A673 (cell line): ENCODE measurements at regions not wholly inside any gene's neighbourhood (a gene's known extent, or its start where the extent isn't known, plus 50 kb on each side); places are given as distances from the start of the nearest gene placed in this dataset.
A peak's percentile ranks its signal among the peaks of the same experiment; 100 is the strongest.

ENCODE experiments used
- CTCF ChIP-seq: fragments of 300-800, 200-600 bp; sonication (generic); conservative IDR thresholded peaks from 2 replicates; pipeline ENCODE4 v1.5.1; 2017; ENCODE audit warnings: low read depth, mild to moderate bottlenecking, antibody characterized with exemption, low read length, moderate library complexity, mixed read lengths
- EZH2 ChIP-seq: fragments of 200-600 bp; sonication (generic); IDR thresholded peaks from 2 replicates; pipeline ENCODE4 v1.6.1; 2017; ENCODE audit warnings: borderline replicate concordance, low read depth, mild to moderate bottlenecking, mixed read lengths, antibody characterized with exemption, low read length; ENCODE audit not compliant: poor library complexity, severe bottlenecking

- TF ChIP-seq CTCF (peak; percentile 88), EZH2 (no peak)
These were observed 96.4 kb upstream of the SHISA6 start for GRCh38 chr17:11144358-11145233.
